ENCODE measurements at regions not wholly inside any gene's neighbourhood (a gene's known extent, or its start where the extent isn't known, plus 50 kb on each side); places are given as distances from the start of the nearest gene placed in this dataset.

DNA sequence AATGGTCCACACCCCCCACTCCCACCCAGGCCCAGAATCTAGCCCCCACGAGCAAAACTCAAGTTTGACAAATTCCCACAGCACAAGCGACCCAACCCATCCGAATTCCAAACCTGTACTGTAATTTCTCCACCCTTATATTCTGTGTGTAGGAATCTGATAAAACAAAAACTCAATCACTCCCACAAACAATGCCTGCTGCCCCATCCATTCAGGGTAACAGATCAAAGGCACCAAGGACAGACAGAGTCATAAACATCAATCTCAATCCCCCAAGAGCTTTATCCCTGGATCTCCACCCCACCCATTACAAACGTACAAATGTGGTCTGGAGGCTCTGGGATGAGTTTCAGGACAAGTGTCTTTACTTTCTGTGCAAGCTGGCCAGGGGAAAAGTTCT, 157.8 kb downstream of the AXIN2 start:
- no peak for DNase-seq

DNA sequence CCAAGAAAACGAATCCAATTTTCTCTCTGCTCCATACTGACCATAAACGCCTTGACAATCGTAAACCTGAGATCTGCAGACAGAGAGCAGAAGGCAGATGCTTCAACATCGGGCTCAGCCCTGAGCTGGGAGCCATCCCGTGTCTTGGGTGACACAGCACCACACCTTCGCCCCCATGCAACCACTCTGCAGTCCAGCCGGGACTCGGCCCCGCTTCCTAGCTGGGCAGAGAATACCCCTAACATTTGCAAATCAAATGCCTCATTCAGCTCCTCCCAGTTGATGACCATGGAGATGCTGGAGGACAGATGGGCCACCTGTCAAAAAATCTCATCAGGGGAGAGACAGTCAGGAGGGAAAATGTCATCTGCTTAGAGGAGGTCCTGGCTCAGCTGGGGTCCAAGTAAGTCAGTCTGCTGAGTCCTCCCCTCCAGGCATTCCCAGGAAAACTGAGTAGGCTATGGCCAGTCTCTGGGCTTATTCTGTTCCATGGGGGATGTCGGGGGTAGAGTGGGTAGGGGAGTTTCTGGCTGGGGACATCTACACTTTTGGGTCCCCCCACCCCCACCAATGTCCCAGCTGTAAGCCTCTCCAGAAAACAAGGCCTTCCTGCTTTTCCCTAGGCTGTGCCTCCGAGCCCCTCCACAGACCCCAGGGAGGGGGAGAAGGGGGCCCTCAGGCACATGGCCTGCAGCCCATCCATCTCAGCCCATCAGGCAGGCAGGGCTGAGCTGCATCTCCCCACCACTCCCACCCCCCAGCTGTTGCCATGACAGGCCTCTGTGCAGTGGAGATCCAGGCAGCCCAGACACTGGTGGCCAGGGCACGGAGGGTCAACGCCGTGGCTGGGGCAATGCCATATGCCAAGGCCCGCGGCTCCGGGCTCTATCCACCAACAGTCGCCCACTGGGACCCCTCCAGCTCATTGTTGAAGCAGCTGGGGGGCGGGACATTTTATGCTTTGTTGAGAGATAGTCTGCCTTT, 158.6 kb downstream of the AXIN2 start:
- DNase-seq = no peak

DNA sequence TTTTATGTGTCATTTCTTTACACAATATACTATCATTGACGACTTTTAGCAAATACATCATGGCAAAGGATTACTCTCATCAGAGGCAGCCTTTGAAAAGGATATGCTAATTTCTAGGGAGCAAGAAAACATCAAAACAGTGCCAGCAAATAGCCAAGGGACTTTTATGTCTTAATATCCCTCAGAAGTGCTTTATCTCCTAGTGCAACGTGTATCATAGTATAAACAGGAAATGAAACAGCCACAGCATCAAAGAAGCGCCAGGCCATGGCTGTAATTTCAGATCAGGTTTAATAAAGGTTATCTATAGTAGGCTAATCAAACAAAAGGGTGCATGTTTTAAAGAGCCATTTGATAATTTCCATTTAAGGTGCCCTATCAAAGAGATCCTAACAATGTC, 159.9 kb downstream of the AXIN2 start:
- DNase-seq = no peak

DNA sequence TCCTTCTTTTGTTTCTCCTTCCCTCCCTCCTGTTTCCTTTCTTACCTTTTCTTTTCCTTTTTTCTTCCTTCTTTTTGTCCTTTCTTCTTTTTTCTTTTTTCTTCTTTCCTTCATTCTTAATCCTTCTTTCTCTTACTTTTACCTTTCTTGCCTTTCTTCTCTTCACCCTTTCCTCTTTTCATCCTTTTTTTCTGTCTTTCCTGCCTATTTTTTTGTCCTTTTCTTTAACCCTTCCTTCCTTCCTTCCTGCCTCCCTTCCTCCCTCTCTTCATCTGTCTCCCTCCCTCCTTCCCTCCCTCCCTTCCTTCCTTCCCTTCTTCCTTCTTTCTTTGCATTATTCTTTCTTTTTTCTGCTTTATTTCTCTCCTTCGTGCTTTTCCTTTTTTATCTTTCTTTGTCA, 160.7 kb downstream of the AXIN2 start:
- no peak for DNase-seq

DNA sequence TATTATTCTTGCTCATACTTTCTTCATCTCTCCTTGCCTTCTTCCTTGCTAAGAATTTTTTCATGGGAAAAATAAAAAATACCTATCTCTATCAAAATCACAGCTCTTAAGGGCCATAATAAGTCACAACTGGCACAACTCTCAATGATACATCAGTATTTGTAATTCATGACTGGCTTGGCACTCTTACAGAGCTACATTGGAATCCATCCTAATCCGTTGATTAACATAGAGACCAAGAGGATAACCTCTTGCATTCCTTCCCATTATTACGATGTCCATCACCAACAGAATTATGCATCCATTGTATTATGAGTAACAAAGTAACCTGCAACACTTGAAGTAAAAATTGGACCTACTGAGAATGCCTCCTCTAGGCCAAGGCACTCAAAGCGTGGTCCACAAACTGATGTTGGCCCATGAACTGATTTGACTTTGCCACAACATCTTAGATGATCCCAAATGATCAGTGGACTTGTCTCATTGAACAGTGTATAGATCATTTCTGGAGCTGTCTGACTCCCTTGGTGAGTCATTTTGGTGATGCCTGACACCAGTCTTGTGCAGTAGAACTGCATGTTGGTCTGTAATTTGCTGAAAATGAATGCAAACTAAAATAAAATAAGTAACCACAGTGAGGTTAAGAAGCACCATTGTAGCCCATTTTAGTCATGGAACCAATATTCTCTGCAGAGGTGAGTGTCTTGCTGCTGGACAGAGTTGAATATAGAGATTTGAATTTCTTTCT, 163.2 kb downstream of the AXIN2 start:
- no peak for DNase-seq

DNA sequence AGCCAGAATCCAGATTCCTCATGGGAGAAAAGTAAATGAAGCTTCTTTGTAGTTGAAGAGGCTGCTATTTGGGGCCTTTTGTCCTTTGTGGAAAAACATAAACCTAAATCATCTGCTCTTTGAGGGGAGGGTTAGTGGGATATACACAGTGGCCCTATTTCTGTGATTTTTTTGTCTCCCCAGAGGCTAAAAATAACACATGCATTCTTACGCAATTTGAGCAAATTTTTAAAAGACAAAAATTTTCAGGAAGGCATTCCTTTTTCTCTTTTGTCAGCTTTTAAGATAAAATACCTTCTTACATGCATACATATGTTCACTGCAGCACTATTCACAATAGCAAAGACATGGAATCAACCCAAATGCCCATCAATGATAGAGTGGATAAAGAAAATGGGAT, 165.5 kb downstream of the AXIN2 start:
- DNase-seq = no peak

DNA sequence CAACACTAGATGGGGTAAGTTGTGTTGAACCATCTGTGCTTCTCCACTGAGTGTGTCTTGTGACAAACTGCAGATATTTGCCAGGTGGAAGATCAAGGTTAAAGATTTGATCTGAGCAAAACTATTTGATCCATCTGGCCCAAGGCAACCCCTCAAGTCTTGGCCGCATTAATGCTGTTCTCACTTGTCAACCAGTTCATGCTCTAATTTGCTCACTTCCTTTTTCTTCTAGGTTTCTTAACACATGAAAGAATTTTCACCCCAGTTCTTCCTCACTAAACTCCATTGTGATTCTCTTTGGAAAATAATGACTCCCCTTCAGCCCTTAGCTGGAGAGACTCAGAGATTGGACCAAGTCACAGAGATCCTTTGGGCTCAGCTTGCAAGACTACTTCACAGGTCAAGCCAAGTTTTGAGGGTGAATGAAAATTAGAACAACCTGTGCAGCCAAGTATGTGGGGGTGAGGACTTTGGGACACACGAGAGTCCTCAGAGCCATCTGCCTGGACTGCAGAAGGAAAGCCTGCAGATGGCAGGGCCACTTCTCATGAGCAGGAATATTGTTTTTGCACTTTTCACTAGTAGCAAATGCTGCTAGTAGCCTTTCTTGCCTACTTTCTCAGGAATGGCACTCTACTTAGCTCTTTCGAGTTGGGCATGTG, 166.5 kb downstream of the AXIN2 start:
- DNase-seq = no peak

DNA sequence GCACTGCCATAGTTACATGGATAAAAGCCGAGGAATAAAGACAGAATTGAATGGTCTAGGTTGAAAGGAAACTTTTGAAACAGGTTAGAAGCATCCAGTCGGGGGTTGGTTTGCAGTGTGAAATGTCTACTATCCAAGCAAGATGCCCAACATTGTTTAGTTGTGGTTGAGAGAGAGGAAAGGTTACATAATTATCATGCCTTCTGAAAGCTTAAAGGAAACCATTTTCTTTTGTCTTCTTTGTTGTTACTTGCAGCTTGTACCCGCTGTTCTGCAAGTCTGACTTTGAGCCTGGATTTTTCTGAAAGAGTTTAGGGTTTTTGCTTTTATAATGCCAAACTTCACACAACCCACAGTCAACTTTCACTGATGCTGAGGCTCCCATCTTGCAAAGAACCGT, 167.9 kb downstream of the AXIN2 start:
- no peak for DNase-seq

DNA sequence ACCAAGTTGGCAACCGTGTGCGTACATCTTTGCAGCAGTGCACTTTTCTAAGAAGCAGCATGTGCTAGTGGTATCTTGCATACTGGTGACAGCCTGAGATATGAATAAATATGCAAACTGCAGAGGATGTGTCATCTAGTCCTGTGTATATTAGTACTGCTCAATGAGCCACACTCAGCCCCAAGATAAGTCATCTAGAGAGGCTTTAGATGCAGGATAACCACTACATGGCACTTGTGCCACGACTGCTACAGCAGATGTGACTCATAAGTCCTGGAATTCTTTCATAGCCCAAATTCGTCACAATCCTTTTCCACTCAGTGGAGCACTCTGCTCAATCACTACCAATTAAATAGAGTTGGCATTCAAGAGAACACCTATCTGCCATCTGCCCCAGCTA, 171.5 kb downstream of the AXIN2 start:
- DNase-seq = no peak

DNA sequence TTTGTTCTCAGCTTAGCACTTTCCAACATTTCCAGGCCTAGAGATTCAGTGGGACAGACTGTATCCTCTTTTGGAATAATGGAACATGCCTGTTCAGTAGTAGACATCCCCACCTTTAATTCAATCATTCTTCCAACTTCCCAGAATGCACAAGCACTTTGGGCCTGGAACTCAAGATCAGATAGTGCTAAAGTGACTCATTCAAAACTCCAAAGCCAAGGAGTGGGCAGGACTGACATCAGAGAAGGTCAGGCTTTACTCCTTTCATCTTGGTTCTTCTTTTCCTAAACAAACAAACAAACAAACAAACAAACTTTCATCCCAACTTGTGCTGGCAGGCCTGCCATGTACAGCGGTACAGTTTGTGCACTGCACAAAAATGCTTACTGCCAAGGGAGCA, 172.0 kb downstream of the AXIN2 start:
- DNase-seq = no peak

DNA sequence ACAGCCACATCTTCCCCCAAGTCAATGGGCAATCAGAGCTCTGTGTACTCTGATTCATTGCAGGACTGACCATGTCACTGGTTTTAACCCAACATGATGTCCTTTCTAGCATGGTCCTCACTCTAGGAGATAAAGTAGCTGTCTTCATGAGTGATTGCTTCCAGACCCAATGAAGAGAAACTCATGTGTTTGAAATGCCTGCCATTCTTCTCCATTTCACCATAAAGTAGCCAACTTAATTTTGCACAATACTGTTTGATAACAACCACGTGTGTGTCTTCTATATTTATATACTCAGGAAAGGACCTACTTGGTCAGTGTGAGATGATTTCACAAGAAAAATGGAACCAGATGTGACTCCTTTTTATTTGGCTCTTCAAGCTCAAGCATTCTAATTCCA, 172.5 kb downstream of the AXIN2 start:
- no peak for DNase-seq

DNA sequence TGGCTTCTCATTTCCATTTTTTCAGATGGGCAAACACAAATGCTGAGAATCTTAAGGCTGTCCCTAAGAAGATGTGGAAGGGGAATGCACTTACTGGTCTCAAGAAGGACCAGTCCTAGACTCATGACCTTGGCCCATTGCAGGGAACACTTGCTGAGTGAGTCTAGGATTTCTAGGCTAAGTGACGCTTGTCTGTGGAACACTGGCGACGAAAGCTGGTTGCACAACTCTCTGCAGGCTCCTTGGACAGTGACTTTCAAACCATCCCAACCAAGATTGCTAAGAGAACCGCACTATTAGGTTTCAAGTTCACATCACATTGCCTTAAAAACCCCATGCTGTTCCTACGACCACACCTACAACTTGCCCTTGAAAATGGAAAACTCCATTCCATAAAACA, 174.1 kb downstream of the AXIN2 start:
- no peak for DNase-seq

DNA sequence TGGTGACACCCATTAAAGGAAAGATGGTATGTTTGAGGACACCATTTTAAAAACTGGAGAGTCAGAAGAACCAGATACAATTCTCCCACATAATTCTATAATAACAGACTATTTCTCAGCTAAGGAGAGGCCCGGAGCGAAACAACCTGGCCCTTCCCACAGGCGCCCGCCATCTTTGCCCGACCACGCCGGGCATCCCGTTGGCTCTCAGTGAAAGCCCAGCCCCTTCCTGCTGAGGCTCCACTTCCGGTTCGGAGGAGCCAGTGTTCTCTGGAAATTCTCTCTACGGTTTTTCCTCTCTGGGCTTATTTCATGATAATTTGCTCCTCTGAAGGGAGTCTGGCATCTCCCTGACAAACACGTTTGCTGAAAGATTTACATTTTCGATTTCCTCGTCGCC, 175.7 kb downstream of the AXIN2 start:
- no peak for DNase-seq

DNA sequence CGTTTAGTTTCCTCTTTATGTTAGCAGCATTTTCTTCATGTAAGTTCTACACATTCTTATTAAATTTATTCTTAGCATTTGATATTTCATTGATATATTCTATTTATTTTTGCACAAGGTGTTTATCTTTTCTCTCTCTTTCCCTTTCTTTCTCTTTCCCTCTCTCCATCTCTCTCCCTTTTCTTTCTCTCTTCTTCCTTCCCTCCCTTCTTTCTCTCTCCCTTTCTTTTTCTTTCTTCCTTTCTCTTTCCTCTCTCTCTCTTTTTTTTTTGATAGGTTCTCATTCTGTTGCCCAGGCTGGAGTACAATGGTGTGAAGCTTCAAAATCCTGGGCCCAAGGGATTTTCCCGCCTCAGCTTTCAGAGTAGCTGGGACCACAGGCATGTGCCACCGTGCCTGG, 176.4 kb downstream of the AXIN2 start:
- no peak for DNase-seq

DNA sequence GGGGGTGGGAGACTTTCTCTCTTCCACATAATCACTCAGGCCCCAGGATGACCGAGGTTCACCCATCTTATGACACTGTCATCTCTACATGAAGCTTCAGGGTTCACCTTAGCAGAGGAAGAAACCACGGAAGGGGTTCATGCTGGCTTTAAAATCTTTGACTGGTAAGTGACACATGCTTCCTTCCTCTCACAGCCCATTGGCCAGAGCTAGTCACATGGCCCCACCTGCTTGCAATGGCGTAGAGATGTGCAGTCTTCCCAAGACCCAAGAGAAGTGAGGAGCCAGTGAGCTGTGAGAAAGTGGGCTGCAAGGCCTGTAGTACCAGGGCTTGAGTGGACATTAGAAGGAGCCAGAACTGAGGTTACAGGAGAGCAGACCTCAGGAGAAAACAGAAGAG, 180.3 kb downstream of the AXIN2 start:
- DNase-seq = no peak

DNA sequence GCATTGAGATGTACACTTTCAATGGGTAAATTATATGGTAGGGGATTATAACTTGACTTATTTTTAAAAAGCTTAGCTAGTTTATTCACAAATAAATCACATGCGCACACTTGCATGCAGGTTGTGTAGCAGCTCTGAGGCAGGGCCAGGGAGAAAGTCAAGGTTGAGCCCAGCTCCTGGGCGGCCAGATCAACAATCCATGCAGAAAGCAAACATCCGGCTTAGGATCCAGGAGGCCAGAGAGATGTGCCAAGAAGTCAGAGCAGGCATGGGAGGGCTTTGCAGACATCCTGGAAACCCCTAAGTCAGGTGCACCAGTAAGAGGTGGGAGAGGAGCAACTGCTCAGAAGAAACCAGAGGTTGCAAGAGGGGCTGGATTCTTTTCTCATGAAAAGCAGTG, 186.5 kb downstream of the AXIN2 start:
- DNase-seq = no peak

DNA sequence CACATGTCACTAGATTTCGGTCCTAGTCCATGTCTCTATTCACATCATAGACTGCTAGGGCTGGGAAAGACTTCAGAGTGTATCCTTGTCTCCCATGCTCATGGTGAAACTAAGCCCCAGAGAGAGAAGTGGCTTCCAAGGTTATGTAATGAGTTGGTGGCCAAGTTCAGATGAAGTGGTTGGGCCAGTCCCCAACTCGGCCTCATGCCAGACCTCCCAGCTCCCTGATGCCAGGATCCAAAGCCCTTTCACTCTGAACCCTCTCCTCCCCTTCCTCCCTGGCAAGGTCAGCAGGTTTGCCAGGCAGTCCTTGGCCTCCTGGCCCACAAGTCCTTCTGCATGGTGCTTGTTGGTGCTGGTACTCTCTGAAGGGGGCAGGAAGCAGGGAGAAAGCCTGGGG, 189.7 kb downstream of the AXIN2 start:
- no peak for DNase-seq

DNA sequence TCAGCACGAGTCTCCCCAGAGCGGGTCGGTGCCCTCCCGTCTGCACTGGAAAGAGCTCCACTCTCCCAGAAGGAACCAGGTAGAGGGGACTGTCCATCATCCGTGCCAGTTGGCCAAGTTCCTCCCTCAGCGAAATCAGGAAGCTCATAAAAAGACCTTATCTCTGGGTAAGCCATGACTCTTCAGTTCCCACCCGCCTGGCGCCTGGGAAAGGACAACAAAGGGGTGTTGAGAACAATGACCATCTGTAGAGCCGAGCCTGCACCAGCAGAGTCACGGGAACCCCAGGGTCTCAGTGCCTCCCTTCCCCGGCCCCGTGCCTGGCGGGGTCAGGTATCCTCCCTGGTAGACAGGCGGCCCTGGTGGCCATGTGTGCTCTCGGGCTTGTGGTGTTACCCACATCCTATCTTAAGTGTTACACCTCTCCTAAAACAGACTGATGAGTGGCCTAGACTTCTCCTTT, 190.7 kb downstream of the AXIN2 start:
- no peak for DNase-seq

DNA sequence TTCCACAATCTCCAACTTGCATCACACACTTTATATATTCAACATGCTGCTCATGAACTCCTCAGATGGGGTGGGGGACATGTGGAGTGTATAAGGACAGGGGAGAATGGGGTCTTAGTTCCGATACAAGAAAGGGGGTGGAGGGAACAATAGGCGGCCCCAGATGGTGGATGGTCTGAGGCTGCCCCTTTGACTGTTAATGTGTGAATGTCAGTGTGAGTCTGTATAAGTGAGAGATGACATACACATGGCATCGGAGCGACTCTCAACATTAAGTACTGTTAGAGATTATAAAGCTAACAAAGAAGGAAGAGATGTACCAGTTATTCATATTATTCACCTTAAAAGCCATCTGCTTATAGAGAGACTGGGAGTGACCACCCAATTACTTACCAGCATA, 193.1 kb downstream of the AXIN2 start:
- no peak for DNase-seq

DNA sequence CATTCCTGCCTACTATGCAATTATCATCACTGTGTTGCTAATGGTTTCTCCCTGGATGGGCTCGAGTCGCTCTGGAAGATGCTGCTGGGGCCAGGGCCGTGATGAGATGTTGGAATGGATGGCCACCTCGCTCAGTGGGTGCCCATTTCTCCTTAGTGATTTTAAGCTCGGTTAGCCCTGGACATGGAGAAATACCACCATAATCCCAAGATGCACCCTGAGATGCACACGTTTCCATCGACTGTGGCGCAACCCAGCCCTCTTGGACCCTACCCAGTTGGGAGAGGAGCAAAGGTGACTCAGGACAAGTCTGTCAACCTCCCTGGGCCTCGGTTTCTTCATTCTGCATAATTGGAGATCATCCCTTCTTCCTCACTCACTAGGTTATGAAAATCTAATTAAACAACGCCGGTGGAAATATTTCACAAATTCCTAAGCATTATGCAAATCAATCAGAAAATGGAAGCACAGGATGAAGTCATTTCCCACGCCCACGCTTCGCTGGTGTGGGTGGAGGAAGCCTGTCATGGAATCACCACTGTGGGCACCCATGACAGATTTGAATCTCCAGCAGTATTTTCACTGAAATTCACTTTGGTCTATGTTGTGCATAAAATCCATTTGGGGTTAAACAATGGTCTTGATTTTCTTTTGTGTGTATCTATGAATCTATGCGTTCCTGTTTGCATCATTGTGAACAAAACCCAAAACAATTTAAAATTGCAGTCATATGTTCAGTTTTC, 195.2 kb downstream of the AXIN2 start:
- peak; percentile 83 to 87 for DNase-seq

DNA sequence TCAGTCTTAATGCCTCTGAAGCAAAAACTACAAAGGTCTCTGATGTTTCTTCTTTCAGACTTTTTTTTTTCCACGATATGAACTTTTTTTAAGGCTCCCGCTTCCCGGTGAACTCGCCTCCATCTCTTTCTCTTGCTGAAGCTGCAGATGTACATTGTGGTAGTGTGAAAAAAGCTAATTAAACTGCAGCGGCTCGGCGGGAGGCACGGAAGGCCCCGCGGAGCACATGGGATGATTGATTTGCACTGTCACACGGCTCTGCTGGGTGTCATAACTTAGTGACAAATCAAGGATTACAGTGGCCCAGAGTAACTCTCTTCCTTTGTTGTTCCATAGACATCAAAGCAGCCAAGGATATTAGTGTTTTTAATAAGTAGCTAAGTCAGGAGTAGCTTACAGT, 196.3 kb downstream of the AXIN2 start:
- no peak for DNase-seq

DNA sequence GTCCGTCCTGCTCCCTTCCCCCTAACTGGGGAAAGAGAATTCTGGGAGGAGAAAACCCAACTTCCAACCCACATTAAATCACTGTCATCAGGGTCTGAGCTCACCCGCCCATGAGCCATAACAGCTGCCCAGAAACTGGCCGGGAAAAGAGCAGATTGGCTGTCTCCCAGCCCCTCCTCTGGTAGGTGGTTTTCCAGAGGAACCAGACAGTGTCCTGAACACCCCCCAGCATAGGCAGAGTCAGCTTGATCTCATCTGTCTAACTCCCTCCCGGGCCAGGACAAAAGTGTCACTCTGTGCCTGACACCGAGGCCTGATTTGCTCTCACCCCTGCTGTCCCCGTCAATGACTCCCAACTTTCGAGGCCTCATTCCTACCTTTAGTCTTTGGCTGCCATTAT, 197.0 kb downstream of the AXIN2 start:
- DNase-seq = no peak

DNA sequence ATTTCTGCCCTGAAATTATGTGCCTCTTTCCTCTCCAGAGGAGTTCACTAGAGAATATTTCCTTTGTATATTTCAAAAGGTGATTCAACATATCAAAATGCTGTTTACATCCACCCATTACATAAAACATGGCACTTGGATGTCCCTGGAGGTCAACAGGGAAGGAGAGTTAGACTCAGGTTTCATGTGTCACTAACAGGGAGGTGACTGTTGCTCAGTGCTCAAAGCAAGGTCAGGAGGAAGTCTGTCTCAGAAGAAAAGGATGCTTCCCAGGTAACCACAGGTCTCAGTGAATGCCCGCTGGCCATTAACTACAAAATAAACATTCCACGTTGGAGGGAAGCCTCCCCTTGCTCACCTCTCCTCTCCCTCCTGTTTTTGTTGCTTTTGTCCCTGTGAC, 198.6 kb downstream of the AXIN2 start:
- no peak for DNase-seq
